Caco-2 (cell line): ENCODE measurements at regions not wholly inside any gene's neighbourhood (a gene's known extent, or its start where the extent isn't known, plus 50 kb on each side); places are given as distances from the start of the nearest gene placed in this dataset.

Experiments
- BruUV-seq: library from RNA; stranded (reverse); fragments of 400-500 nt; replicated peaks from 2 replicates; lab custom pipeline; 2021; lab: Mats Ljungman, UMichigan
- CTCF ChIA-PET: fragments of 300-600 bp; sonication (Branson Sonifier 250); formaldehyde crosslinking; loops from one replicate; lab custom pipeline; 2022; ENCODE audit warnings: antibody characterized with exemption; lab: Charles Lee
- POLR2A ChIA-PET: fragments of 300-600 bp; sonication (Branson Sonifier 250); formaldehyde crosslinking; loops from one replicate; lab custom pipeline; 2022; ENCODE audit warnings: antibody characterized with exemption; lab: Charles Lee
- DNase-seq, 2 experiments: peaks; one replicate each; pipeline versions ENCODE4 v3.0.0 to v3.0.0-alpha.2; 2020 to 2022
- H3K27me3 ChIP-seq: replicated peaks from 2 replicates; pipeline ENCODE4 v1.6.0; 2011; ENCODE audit warnings: low read length; ENCODE audit not compliant: control insufficient read depth, insufficient read depth
- H3K36me3 ChIP-seq: 2 replicates; pipeline ENCODE4 v1.5.1; 2011; ENCODE audit warnings: low read length; ENCODE audit not compliant: control insufficient read depth, insufficient read depth
- H3K4me1 ChIP-seq: fragments of 250-450 bp; sonication (Bioruptor Pico); 2 replicates; pipeline ENCODE4 v1.5.1; 2020; ENCODE audit warnings: mild to moderate bottlenecking
- H3K4me3 ChIP-seq: 2 replicates; pipeline ENCODE4 v1.5.1; 2011; ENCODE audit warnings: low read depth, mild to moderate bottlenecking, control low read depth, low read length
- H3K9me3 ChIP-seq: fragments of 250-450 bp; sonication (Bioruptor Pico); 2 replicates; pipeline ENCODE4 v1.5.1; 2020; ENCODE audit warnings: mild to moderate bottlenecking, moderate library complexity
- H3K27ac Mint-ChIP-seq: one replicate; pipeline ENCODE4 v1.8.0; 2022; ENCODE audit warnings: mixed read lengths; ENCODE audit not compliant: unreplicated experiment
- H3K27me3 Mint-ChIP-seq: one replicate; pipeline ENCODE4 v1.8.0; 2022; ENCODE audit warnings: mixed read lengths; ENCODE audit not compliant: insufficient read depth, unreplicated experiment
- H3K36me3 Mint-ChIP-seq: one replicate; pipeline ENCODE4 v1.8.0; 2022; ENCODE audit warnings: mild to moderate bottlenecking, mixed read lengths; ENCODE audit not compliant: insufficient read depth, unreplicated experiment
- H3K4me1 Mint-ChIP-seq: one replicate; pipeline ENCODE4 v1.8.0; 2022; ENCODE audit warnings: low read depth, mixed read lengths; ENCODE audit not compliant: unreplicated experiment
- H3K4me3 Mint-ChIP-seq: one replicate; pipeline ENCODE4 v1.8.0; 2022; ENCODE audit warnings: mild to moderate bottlenecking, moderate library complexity, mixed read lengths; ENCODE audit not compliant: unreplicated experiment
- H3K9me3 Mint-ChIP-seq: one replicate; pipeline ENCODE4 v1.8.0; 2022; ENCODE audit warnings: mixed read lengths; ENCODE audit not compliant: unreplicated experiment
- intact Hi-C: fragments of 100-400 bp; cut with micrococcal nuclease; formaldehyde crosslinking; loops from one replicate; pipeline ENCODE4 v1.10.0; 2022; ENCODE audit not compliant: unreplicated experiment
- TF ChIP-seq, protein P1 (sequence below), 2 experiments: fragments of 200-600 bp in 1 of 2; IDR thresholded peaks; 1 replicate in 1 of 2; 2 replicates in 1 of 2; pipeline versions ENCODE4 v1.5.1 to v1.8.0; 2011 to 2022; ENCODE audit warnings: antibody characterized with exemption in 1 of 2, control low read depth in 1 of 2, inconsistent platforms in 1 of 2, low read depth in 1 of 2, low read length in 1 of 2, mild to moderate bottlenecking in 1 of 2, moderate library complexity in 1 of 2; ENCODE audit not compliant: insufficient read depth in 1 of 2, severe bottlenecking in 1 of 2, unreplicated experiment in 1 of 2

DNA sequence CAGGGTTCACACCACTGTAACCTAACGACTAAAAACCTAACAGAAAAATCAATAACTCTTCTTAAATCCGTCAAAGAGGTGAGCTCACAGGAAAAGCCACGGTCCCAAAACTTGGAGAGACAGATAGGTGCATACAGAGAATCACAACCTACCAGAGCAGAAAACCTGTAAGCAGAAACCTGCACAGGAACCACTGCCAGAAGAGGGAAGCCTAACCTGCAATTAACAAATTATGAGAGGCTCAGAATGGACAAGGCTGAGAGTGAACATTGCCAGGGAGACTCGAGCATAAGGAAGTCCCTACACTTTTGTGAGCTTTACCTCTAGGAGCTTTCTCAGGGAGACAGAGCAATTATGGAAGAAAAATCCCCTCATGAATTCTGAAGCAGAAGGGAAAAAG lies 156.2 kb upstream of the NETO1 start:
- ChIA-PET CTCF (no interaction called here), POLR2A (no interaction called here)
- Mint-ChIP-seq H3K27me3 (no peaks in the 10 kb centered on the region), H3K4me3 (no peak overlapping the region), H3K36me3 (no peaks in the 10 kb centered on the region), H3K4me1 (no peaks in the 10 kb centered on the region), H3K27ac (no peak overlapping the region), H3K9me3 (peaks cover 11% of the 10 kb centered on the region)
- H3K9me3 ChIP-seq: no peaks in the 10 kb centered on the region
- no peak for DNase-seq
- no peaks in the 10 kb centered on the region for H3K27me3 ChIP-seq
- H3K4me1 ChIP-seq: no peaks in the 10 kb centered on the region
- BruUV-seq: no TSS peak
- intact Hi-C loops: no loop called here
- TF ChIP-seq, protein P1, sequence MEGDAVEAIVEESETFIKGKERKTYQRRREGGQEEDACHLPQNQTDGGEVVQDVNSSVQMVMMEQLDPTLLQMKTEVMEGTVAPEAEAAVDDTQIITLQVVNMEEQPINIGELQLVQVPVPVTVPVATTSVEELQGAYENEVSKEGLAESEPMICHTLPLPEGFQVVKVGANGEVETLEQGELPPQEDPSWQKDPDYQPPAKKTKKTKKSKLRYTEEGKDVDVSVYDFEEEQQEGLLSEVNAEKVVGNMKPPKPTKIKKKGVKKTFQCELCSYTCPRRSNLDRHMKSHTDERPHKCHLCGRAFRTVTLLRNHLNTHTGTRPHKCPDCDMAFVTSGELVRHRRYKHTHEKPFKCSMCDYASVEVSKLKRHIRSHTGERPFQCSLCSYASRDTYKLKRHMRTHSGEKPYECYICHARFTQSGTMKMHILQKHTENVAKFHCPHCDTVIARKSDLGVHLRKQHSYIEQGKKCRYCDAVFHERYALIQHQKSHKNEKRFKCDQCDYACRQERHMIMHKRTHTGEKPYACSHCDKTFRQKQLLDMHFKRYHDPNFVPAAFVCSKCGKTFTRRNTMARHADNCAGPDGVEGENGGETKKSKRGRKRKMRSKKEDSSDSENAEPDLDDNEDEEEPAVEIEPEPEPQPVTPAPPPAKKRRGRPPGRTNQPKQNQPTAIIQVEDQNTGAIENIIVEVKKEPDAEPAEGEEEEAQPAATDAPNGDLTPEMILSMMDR (IDR thresholded peaks at IDR 0.05; ENCODE audit: insufficient read depth in 1 of 2, low read depth in 1 of 2, low read length in 1 of 2, severe bottlenecking in 1 of 2, unreplicated experiment in 1 of 2): no peak
- no peaks in the 10 kb centered on the region for H3K36me3 ChIP-seq
- no peak overlapping the region for H3K4me3 ChIP-seq

DNA sequence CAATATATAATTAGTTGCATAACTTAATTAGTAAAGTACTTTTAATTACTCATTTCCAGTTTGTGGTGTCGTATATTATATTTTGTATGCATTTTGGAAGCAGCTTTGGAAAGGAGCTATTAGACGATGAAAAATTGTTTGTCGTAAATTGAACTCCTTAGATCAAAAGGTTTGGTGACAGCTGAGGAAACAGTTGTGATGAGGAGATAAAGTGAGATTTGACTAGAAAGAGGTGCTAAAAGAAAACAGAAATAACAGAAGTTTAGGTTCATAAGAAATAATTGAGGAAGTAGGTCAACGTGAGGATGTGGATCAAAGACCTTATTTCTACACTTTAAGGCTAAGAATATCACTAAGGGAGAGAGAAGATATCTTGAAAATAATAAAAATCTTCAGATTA lies 141.9 kb upstream of the NETO1 start:
- no TSS peak for BruUV-seq
- H3K9me3 ChIP-seq: no peaks in the 10 kb centered on the region
- no peak overlapping the region for H3K4me3 ChIP-seq
- Mint-ChIP-seq H3K4me1 (no peaks in the 10 kb centered on the region), H3K9me3 (no peaks in the 10 kb centered on the region), H3K36me3 (no peaks in the 10 kb centered on the region), H3K27ac (no peak overlapping the region), H3K4me3 (no peak overlapping the region), H3K27me3 (no peaks in the 10 kb centered on the region)
- H3K4me1 ChIP-seq: no peaks in the 10 kb centered on the region
- ChIA-PET POLR2A (no interaction called here), CTCF (no interaction called here)
- no peak for DNase-seq
- intact Hi-C loops: no loop called here
- TF ChIP-seq, protein P1 (IDR thresholded peaks at IDR 0.05; ENCODE audit: insufficient read depth in 1 of 2, low read depth in 1 of 2, low read length in 1 of 2, severe bottlenecking in 1 of 2, unreplicated experiment in 1 of 2): no peak
- no peaks in the 10 kb centered on the region for H3K36me3 ChIP-seq
- H3K27me3 ChIP-seq: no peaks in the 10 kb centered on the region

DNA sequence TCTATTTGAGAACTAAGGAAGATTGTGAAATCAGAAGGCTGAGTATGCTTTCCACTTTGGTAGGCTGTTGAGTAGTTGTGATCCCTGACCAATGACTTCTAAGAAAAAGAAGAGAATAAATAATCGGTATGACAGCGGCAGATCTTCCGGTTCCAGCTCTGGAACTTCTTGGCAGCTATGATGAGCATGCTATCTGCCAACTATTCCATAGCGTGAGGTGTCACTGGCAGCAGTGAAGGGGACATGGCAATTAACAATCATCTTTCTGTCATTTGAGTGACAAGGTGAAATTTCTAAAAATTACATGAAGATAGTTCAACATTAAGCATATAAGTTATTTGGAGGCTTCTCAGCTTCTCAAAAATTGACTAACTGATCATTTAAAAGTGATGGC lies 140.1 kb upstream of the NETO1 start:
- Mint-ChIP-seq H3K4me3 (no peak overlapping the region), H3K9me3 (no peaks in the 10 kb centered on the region), H3K27me3 (no peaks in the 10 kb centered on the region), H3K27ac (no peak overlapping the region), H3K36me3 (no peaks in the 10 kb centered on the region), H3K4me1 (no peaks in the 10 kb centered on the region)
- Histone ChIP-seq H3K27me3 (no peaks in the 10 kb centered on the region), H3K4me1 (no peaks in the 10 kb centered on the region), H3K9me3 (no peaks in the 10 kb centered on the region), H3K36me3 (no peaks in the 10 kb centered on the region), H3K4me3 (no peak overlapping the region)
- DNase-seq: no peak
- POLR2A ChIA-PET: no interaction called here
- CTCF ChIA-PET: no interaction called here
- TF ChIP-seq, protein P1 (IDR thresholded peaks at IDR 0.05; ENCODE audit: insufficient read depth in 1 of 2, low read depth in 1 of 2, low read length in 1 of 2, severe bottlenecking in 1 of 2, unreplicated experiment in 1 of 2): no peak
- no TSS peak for BruUV-seq
- intact Hi-C loops: no loop called here
